SHP77 (cell line): ENCODE measurements at regions not wholly inside any gene's neighbourhood (a gene's known extent, or its start where the extent isn't known, plus 50 kb on each side); places are given as distances from the start of the nearest gene placed in this dataset.
"Not testable (repeated sequence)": the region's sequence is repeated elsewhere in the genome, so short reads cannot be mapped to it uniquely, and the experiment has no call there.

ENCODE experiments used
- DNase-seq, 2 experiments: peaks; one replicate each; lab custom pipeline; 2025; lab: John Stamatoyannopoulos, UW

DNA sequence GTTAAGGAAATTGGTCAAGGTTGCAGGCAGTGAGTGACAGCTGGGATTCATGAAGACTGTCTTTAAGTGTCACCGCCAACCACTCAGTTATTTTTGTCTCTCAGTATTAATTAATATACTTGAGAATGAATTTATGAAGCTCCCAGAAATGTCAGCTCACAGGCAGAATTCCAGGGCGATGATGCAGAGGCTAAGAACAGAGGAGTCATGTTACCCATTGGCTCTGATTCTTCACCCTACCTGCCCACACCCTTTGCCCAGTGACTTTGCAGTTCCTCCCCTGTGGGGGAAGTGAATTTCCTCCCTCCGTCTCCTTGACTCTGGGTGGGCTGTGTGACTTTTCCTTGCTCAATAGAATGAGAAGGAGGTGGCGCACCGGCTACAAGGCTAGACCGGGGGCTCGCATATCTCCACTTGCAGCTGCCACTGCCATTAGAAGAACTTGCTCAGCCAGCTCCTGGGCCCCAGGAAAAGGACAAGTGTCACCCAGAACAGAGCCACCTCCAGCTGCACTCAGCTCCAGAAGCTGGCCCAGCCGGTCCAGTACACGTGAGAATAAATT, 157.1 kb upstream of the PRKCQ start:
- no peak for DNase-seq

GRCh38 chr10:6734286-6734685, 154.2 kb upstream of the PRKCQ start:
- DNase-seq: no peak

DNA sequence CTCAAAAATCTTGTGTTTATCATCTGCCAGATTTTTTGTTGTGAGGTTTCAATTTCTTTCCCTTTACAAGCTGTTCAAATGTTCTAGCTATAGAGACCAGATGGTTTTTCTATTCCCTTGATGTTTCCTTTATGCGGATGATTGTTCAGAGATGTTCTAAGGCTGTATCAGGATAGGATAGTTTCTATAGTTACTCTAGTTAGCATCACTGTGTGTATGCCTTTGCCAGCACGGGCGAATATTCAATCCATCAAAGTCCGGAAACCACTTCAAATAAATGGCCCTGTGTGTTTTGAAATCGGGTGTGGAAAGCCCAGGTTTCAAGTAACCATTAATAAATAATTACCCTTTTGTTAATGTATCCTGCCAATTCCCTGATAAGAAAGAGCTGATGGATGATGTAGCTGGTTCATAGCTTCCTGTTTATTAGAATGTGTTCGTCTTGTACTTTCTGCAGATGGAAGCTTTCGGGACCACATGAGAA, 149.8 kb upstream of the PRKCQ start:
- no peak for DNase-seq

GRCh38 chr10:6729071-6729774, 149.1 kb upstream of the PRKCQ start:
- DNase-seq: no peak

- no peak for DNase-seq
Observed at GRCh38 chr10:6726924-6727323, 146.8 kb upstream of the PRKCQ start.

- no peak for DNase-seq
Observed at GRCh38 chr10:6722616-6723004, 142.5 kb upstream of the PRKCQ start.

DNA sequence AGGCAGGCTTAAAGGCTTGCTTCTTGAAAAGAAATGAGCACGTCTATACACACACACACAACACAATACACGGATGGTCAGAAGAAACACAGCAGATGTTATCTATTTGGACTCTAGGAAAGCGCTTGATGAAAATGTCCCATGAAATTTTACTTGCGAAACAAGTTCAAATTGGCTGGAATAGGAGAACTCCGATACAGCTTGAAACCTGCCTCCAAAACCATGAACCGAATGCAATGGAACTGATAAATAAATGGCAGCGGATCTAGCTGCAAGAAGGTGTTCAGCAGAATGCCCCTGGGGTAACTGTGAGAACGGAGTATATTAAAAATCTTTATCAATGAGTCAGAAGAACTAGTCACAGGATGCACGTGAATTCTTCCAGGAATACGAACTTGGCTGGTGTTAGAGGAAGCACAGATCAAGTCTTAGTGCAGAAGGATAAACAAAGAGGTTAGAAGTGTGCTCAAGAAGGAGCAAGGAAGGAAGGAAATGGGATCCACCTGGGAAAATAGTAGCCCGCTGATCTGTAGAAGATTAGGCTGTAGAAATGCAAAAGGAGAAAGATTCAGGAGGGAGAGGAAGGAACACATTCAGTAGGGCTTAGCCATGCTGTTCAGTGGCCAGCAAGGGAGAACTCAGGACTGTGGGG, 142.0 kb upstream of the PRKCQ start:
- no peak for DNase-seq

DNA sequence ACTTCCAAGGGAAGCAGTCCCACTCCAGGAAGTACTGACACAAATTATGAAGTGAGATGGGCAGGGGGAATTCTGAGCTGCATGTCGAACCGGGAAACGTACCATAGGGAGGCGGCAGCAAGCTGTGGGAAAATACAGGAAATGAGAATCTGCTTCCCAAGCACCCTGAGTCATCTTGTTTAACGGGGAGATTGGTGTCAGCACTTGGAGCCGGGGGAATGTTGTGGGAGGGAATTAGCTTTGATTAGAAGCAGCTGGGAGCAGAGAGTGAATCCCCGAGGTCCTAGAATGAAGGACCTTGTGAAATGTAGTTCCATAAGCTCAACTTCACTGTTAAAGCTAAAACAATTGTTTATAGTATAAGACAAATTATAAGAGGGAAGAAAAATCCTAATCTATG, 141.4 kb upstream of the PRKCQ start:
- no peak for DNase-seq

DNA sequence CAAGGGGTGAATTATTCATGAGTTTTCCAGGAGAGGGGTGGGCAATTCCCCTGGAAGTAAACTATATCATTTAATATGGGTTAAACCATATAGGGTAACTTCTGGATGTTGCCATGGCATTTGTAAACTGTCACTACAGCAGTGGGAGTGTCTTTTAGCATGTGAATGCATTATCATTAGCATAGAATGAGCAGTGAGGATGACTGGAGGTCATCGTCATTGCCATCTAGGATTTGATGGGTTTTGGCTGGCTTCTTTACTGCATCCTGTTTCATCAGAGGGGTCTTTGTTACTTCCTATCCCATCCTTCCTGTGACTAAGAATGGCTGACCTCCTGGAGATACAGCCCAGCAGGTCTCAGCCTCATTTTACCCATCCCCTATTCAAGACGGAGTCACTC, 139.5 kb upstream of the PRKCQ start:
- DNase-seq: no peak

GRCh38 chr10:6718550-6718949, 138.5 kb upstream of the PRKCQ start:
- no peak for DNase-seq

GRCh38 chr10:6716516-6716915, 136.4 kb upstream of the PRKCQ start:
- DNase-seq: no peak

DNA sequence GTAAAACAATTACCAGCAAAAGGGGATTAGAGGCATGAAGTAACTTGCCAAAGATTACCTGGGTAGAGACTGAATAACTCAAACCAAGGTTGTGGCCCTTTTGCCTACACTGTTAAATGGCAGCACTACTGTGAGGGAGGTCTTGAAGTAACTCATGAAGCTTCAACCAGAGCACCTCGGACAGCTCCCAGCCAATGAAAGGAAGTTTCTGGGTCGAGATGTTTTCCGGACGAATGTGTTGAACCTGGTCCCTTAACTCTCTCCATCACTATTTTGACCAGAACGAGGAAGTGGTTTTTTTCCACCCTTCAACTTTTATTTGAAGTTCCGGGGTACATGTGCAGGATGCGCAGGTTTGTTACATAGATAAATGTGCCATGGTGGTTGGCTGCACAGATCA, 133.6 kb upstream of the PRKCQ start:
- DNase-seq: no peak

GRCh38 chr10:6713120-6713519, 133.0 kb upstream of the PRKCQ start:
- no peak for DNase-seq

- DNase-seq: no peak
Observed at GRCh38 chr10:6711881-6712280, 131.8 kb upstream of the PRKCQ start.

- DNase-seq: no peak
Observed at GRCh38 chr10:6711408-6711841, 131.3 kb upstream of the PRKCQ start.

- no peak for DNase-seq
Observed at GRCh38 chr10:6707352-6707751, 127.3 kb upstream of the PRKCQ start.

GRCh38 chr10:6706725-6707124, 126.6 kb upstream of the PRKCQ start:
- DNase-seq: no peak

GRCh38 chr10:6704896-6705295, 124.8 kb upstream of the PRKCQ start:
- no peak for DNase-seq

- not testable (repeated sequence) for DNase-seq
Observed at GRCh38 chr10:6702833-6703232, 122.8 kb upstream of the PRKCQ start.

DNA sequence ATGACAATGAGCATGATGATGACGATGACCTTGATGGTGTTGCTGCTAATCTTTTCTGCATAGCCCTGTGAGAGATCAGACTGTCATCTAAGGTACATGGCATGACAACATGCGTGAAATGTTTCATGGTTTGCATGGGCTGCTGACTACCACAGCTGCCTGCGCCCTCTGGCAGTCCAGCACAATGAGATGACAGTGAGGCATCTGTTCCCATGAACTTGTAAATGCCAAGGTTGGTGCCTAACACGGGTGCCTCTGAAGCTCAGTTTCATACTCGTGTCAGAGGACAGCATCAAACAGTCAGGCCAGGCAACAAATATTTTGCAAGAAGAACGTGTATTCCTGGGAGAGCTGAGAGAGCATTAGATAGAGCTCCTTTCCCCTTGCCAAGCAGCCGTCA, 122.0 kb upstream of the PRKCQ start:
- DNase-seq: no peak

GRCh38 chr10:6701289-6701688, 121.2 kb upstream of the PRKCQ start:
- peak in 1 of 2 experiments; percentile 3 for DNase-seq

DNA sequence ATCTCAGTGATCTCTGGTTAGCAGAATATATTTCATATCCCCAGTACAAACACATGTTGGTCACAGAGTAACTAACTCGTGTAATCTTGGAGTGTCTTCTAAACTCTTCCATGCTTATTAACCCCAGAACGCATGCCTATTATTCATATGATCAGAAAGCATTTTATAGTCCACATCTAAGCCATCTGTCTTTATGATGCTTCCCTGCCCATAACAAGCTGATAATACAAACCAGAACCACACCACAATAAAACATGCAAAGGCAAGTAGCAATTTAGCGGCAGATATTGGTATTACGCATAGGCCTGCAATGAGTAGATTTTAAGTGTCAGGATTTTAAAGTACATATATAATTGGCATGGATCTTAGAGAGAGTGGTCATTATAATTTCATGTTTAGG, 120.0 kb upstream of the PRKCQ start:
- no peak for DNase-seq

GRCh38 chr10:6699336-6699735, 119.3 kb upstream of the PRKCQ start:
- DNase-seq: no peak
